ENCODE measurements at regions not wholly inside any gene's neighbourhood (a gene's known extent, or its start where the extent isn't known, plus 50 kb on each side); places are given as distances from the start of the nearest gene placed in this dataset.

DNA sequence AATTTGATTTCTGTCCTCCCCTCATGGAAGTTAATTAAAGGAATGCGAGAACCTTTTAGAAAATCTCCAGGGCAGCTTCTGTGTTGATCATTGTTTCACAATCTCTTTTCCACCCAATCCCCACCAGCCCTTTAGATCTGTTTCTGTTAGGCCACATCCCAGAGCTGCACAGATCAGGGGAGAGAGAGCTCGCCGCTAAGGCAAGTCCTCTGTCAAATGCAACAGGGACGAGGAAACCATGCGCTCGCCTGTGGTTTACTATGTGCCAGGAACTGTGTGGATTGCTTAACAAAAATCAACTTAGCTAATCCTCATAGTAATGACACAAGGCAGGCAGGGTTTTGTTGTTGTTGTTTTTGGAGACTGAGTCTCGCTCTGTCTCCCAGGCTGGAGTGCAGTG lies 115.4 kb downstream of the SALL1 start:
- DNase-seq (ENCODE audit: low read depth), result no peak

GRCh38 chr16:51035110-51035498 lies 116.0 kb downstream of the SALL1 start:
- DNase-seq (ENCODE audit: low read depth), result peak; percentile 42

GRCh38 chr16:51034481-51035109 lies 116.5 kb downstream of the SALL1 start:
- no peak for DNase-seq (ENCODE audit: low read depth)

DNA sequence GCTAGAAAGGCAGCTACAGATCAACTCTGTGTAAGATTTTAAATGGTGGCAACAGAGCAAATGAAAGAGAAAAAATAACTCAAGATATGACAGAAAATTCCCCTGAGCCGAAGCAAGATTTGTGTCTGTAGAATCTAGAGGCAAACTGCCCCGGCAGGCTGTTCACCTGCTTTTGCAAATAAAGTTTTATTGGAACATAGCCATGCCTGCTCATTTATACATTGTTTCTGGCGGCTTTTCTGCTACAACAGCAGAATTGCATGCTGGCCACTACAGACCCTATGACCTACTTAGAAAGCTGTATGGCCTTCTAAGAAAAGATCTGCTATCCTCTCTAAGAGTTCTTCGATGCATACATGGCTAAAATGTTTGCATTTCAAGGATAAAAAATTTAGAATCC lies 119.5 kb downstream of the SALL1 start:
- DNase-seq (ENCODE audit: low read depth), result no peak

- no peak for DNase-seq (ENCODE audit: low read depth)
Observed at GRCh38 chr16:51030516-51030915, 120.6 kb downstream of the SALL1 start.

GRCh38 chr16:51025588-51026290 lies 125.3 kb downstream of the SALL1 start:
- no peak for DNase-seq (ENCODE audit: low read depth)

DNA sequence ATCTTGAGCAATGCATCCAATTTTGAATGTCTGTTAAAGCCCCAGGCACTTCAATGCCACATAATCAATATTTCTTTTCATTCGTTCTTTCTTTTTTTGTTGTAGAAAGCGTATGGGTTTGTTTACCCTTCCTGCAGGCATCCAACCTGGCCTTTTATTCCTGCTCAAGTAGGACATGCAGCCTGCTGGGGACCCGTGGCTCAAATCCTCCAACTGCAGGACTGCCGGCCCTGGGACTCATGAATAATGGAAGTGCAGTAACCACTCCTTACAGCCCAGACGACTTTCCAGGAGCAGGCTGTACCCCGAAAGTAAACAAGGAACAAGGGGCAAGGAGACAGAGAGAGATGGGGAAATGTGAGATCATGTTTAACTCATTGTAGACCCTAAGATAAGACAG lies 126.4 kb downstream of the SALL1 start:
- no peak for DNase-seq (ENCODE audit: low read depth)

DNA sequence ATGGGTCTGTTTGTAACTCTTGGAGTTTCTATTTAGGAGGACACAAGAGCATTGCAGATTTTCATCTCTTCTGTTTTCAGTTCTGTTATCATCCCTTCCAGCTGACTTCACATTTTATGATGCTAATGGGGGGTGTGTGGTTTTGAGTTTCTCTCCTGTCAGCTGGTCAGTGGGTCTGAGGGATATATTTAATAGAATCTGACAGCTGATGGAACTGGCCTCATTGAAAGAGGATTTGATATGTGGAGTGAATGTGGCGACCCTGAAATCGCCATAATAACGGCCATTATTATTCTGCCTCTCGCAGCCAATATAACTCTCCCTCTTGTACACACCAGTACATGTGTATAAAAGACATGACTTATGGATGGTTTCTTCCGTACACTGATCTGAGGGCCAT lies 128.1 kb downstream of the SALL1 start:
- DNase-seq (ENCODE audit: low read depth), result no peak

- no peak for DNase-seq (ENCODE audit: low read depth)
Observed at GRCh38 chr16:51019617-51020016, 131.5 kb downstream of the SALL1 start.

GRCh38 chr16:51017969-51018368 lies 133.1 kb downstream of the SALL1 start:
- DNase-seq (ENCODE audit: low read depth), result no peak

DNA sequence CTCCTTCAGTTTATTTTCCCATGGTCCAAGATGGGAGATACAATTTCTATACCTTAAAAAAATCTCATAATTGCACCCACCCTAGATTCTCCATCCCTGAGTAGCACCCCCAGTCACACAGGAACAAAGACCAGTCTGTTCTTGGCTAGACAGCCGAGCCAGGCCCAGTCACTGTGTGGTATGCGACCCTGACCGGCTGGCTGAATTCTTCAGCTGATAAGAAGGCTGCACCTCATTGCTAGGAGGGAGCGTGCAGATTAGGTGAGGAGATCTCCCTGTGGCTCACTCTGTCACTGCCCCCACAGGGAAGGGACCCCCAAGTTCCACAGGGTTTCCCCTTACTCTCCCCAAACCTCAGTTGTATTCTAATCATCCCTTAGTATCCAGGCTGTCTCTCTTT lies 138.7 kb downstream of the SALL1 start:
- DNase-seq (ENCODE audit: low read depth), result no peak

GRCh38 chr16:51010817-51011216 lies 140.3 kb downstream of the SALL1 start:
- DNase-seq (ENCODE audit: low read depth), result no peak

DNA sequence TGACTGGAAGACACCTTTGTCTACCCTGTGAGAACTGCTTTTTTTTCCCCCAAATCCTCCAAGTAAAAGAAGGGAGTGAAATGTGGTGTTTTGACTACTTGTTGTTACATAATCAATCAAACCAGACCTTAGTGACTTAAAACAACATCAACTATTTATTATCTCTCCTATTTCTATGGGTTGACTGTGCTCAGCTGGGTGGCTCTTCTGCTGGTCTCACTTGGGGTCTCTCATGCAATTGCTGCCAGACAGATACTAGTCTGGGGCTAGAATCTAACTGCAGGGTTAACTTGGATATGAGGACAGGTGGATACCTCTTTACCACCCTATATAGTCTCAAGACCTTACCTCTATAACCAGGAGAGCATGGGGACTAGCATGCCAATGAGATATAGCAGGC lies 141.3 kb downstream of the SALL1 start:
- DNase-seq (ENCODE audit: low read depth), result no peak

DNA sequence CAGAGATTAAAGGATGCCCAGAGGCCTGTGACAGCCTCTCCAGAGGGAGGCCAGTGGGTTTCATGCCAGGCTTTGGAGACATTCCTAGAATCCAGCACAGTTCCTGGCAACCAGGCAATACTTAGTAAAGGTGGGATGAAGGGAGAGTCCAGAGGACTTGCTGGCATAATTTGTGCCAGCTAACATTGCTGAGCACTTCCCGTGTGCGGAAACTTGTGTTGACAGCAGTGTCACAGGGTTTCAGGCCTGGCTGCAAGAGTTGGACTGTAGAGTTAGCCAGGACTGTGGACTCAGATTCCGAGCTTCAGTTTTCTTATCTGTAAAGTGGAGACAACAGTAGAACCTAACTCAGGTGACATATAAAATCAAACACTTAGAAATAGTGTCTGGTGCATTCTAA lies 141.7 kb downstream of the SALL1 start:
- no peak for DNase-seq (ENCODE audit: low read depth)

DNA sequence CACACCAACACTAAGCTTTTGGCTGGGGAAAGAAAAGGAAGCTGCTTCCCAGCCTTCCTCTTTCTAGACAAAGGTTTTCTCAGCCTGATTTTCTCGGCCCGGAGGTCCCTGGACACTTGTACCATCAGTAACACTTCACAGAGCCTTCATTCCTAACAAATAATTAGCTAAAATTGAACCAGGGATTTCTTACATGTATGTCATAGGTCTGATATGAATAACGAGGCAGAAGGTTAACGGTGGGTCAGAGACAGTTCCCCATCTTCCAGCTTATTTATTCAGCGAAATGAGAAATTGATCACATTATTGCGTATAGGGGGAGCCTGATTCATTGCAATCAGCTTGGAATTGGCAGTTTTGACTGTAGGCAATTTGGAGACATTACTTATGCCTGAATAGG lies 142.5 kb downstream of the SALL1 start:
- no peak for DNase-seq (ENCODE audit: low read depth)

DNA sequence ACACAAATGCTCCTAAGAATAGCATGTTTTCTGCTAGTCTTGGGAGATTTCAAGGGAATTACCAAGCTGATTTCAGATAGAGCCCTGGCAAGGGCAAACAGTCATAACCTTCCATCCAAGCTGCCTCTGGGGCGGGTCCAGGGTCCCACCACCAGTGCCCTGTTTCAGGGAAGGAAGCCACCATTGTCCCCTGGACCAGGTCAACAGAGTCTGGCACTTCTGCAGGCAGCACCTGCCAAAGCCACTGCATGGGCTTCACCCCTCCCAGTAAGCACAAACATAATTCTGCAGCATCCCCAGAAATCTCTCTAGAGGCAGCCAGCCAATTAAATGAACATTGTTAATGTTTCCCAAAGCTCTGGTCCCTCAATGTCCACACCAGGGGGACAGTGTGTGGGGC lies 143.0 kb downstream of the SALL1 start:
- no peak for DNase-seq (ENCODE audit: low read depth)

- DNase-seq (ENCODE audit: low read depth), result no peak
Observed at GRCh38 chr16:51003850-51004566, 147.1 kb downstream of the SALL1 start.

- no peak for DNase-seq (ENCODE audit: low read depth)
Observed at GRCh38 chr16:51002881-51003490, 148.1 kb downstream of the SALL1 start.

- DNase-seq (ENCODE audit: low read depth), result no peak
Observed at GRCh38 chr16:50999181-50999580, 151.9 kb downstream of the SALL1 start.

DNA sequence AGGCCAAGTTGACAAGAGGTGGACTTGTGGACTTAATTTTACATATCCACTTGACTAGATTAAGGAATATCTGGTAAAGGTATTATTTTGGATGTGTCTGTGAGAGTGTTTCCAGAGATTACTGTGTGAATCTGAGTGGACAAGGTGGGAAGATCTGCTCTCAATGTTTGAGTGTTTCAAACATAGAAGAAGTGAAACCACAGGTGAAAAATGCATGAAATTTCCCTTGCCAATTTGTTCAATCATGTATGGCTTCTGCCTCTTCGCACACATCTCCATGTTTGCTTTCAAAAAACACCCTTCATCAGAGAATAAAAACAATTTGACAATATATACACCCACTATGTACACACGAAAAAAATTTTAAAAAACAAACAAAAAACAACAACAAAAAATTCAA lies 152.7 kb downstream of the SALL1 start:
- DNase-seq (ENCODE audit: low read depth), result no peak

- no peak for DNase-seq (ENCODE audit: low read depth)
Observed at GRCh38 chr16:50997679-50998078, 153.4 kb downstream of the SALL1 start.

DNA sequence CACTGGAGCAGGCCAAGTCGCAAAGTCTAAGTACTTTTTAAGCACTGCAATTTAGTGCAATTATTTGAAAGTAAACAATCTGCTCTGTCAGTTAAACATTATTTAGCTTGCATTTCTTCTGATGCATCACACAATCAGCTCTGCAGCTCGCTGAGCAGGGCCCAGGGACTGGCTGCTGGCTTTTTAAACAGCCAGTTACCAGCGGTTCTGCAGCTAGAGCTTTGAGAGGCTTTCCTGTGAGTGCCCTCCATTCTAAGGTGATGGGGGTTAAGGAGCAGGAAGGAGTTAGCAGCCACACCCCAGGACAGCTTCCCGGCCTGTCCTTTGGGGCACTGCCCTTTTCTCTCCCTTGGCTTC lies 154.3 kb downstream of the SALL1 start:
- DNase-seq (ENCODE audit: low read depth), result no peak
